Renal cortical epithelial cell (primary cell): ENCODE measurements at regions not wholly inside any gene's neighbourhood (a gene's known extent, or its start where the extent isn't known, plus 50 kb on each side); places are given as distances from the start of the nearest gene placed in this dataset.
"Not testable (repeated sequence)": the region's sequence is repeated elsewhere in the genome, so short reads cannot be mapped to it uniquely, and the experiment has no call there.

Source experiments
- DNase-seq: peaks from one replicate; pipeline ENCODE4 v3.0.0-alpha.2; 2011; ENCODE audit warnings: low read depth

GRCh38 chr12:105423237-105423636, 92.7 kb downstream of the C12orf75 start:
- DNase-seq, result no peak

- DNase-seq, result no peak
Observed at GRCh38 chr12:105423921-105424320, 93.4 kb downstream of the C12orf75 start.

GRCh38 chr12:105425254-105426174, 95.0 kb downstream of the C12orf75 start:
- no peak for DNase-seq

GRCh38 chr12:105426766-105427165, 96.3 kb downstream of the C12orf75 start:
- DNase-seq, result peak; percentile 9

GRCh38 chr12:105427883-105428282, 97.4 kb downstream of the C12orf75 start:
- DNase-seq, result peak; percentile 26

GRCh38 chr12:105428793-105429395, 98.4 kb downstream of the C12orf75 start:
- DNase-seq, result no peak

- no peak for DNase-seq
Observed at GRCh38 chr12:105429511-105429910, 99.0 kb downstream of the C12orf75 start.

- DNase-seq, result no peak
Observed at GRCh38 chr12:105431537-105432100, 101.1 kb downstream of the C12orf75 start.

GRCh38 chr12:105433804-105434203, 103.3 kb downstream of the C12orf75 start:
- DNase-seq, result peak; percentile 78

- DNase-seq, result no peak
Observed at GRCh38 chr12:105436636-105437035, 106.1 kb downstream of the C12orf75 start.

- no peak for DNase-seq
Observed at GRCh38 chr12:105440037-105440664, 109.7 kb downstream of the C12orf75 start.

- DNase-seq, result peak; percentile 30
Observed at GRCh38 chr12:105443802-105444652, 113.5 kb downstream of the C12orf75 start.

- DNase-seq, result no peak
Observed at GRCh38 chr12:105444653-105445102, 114.2 kb downstream of the C12orf75 start.

- peak; percentile 59 for DNase-seq
Observed at GRCh38 chr12:105445249-105445648, 114.8 kb downstream of the C12orf75 start.

- DNase-seq, result peak; percentile 91
Observed at GRCh38 chr12:105445649-105446048, 115.2 kb downstream of the C12orf75 start.

GRCh38 chr12:105446460-105446859, 116.0 kb downstream of the C12orf75 start:
- DNase-seq, result not testable (repeated sequence)

GRCh38 chr12:105449431-105449830, 118.9 kb downstream of the C12orf75 start:
- no peak for DNase-seq

- DNase-seq, result peak; percentile 70
Observed at GRCh38 chr12:105451211-105451610, 120.7 kb downstream of the C12orf75 start.

- no peak for DNase-seq
Observed at GRCh38 chr12:105451798-105452197, 121.3 kb downstream of the C12orf75 start.

GRCh38 chr12:105453316-105453715, 122.8 kb downstream of the C12orf75 start:
- no peak for DNase-seq

GRCh38 chr12:105454688-105455087, 124.2 kb downstream of the C12orf75 start:
- DNase-seq, result no peak
